ENCODE measurements at regions not wholly inside any gene's neighbourhood (a gene's known extent, or its start where the extent isn't known, plus 50 kb on each side); places are given as distances from the start of the nearest gene placed in this dataset.

- peak in 1 of 2 experiments; percentile 32 for DNase-seq
These were observed 67.2 kb upstream of the TP63 start for GRCh38 chr3:189563853-189564563.

- DNase-seq = no peak
These were observed 64.5 kb upstream of the TP63 start for GRCh38 chr3:189566550-189567130.

- DNase-seq = no peak
These were observed 63.9 kb upstream of the TP63 start for GRCh38 chr3:189567322-189567721.

DNA sequence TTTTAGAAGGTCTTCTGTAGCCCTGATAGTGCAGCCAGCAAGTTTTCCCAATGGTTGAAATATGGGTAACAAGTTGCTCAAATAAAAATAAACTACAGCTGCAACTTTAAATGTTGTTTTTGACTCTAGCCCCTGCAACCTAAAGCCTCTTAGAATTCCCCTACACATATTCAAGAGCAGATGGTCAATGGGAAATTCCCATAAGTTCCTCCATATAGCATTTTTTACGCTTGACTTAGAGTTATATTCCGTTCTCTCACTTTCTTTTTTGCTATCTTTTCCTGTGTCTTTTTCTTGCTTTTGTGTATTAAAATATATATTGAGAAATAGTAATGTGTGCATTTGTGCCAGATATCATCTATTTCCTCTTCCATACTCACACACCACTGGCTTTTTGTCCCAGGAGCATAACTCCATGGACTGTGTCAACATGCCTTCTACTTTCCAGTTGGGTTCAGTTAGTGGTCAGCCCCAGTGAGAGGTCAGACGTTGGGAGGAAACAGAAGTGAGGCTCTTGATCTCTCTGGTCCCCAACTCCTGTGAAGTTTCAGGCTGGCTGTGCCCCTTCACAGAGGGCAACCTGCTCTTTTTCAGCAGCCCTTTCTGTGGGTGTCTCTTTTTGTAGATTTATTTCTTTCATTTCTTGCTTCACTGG is 63.3 kb upstream of the TP63 start:
- DNase-seq = no peak

GRCh38 chr3:189568961-189569360 is 62.2 kb upstream of the TP63 start:
- no peak for DNase-seq

DNA sequence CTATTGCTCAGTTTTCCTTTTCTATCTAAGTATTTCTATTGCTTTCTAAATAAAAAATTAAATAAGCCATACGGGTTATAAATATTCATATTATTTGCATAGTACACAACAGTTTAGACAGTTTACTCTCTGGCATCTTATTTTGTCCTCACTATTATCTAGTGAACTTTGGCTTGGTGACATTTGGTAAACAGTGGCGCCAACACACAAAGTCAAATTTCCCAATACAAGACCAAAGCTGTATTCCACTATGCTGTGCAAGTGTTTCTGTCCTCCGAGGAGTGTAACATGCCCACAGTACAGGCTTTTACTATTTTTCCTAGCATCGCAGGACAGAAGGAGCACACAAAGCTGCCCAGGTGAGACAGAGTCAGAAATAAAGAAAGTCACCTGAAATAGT is 61.7 kb upstream of the TP63 start:
- DNase-seq = no peak

- DNase-seq = no peak
These were observed 60.3 kb upstream of the TP63 start for GRCh38 chr3:189570916-189571315.

DNA sequence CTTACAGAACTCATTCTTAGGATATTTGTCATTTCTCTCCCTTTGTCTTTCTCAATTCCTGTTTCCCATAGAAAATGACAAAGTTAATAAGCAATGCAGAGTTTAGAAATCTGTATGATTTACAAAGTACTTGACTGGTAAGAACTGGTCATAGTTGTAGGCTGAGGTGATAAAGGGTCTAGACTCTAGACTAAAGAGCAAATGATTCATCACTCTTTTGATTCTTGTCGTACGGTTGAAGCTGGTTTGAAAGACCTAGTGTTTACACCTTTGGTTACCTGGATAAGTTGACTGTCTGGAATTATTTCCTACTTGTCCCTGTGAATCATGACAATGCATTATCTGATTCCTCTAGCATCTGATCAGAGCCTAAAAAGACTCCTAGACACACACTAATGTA is 58.9 kb upstream of the TP63 start:
- DNase-seq = no peak

DNA sequence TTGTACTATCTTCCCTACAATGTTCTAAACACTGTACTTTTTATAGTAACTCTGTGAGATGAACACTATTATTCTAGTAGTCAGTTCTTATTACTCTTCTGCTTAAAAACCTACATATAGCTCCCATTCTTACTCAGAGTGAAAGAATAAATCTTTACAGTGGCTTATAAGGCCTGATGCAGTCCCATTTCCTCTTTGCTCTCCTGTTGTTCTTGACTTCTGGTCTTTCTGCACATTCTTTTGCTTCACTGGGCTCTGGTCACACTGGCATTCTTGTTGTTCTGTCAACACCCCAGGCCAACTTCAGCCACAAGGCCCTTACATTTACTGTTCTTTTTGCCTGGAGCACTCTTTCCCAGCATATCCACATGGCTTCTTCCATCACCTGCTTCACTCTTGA is 58.2 kb upstream of the TP63 start:
- DNase-seq = no peak

DNA sequence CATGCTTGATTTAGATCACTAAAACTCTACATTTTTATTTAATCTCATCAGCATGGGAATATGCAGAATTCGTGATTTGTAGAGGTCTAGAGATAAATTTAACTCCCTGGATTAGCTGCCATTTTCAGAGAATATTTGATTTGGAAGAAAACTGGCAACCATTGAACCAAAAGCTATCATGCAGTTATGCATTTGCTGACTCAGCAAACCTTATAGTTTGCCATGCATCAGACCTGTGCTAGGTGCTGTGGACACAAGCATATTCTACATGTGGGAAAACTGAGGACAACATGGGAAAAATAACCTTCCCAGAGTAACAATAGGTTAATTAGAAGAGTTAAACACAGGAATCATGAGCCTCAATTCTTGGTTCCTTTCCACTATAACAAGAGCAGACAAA is 54.7 kb upstream of the TP63 start:
- no peak for DNase-seq

- peak in 1 of 2 experiments; percentile 16 for DNase-seq
These were observed 53.9 kb upstream of the TP63 start for GRCh38 chr3:189577050-189577951.

GRCh38 chr3:189580190-189580589 is 51.0 kb upstream of the TP63 start:
- DNase-seq = no peak
